CD14-positive monocyte (primary cell): ENCODE measurements at regions not wholly inside any gene's neighbourhood (a gene's known extent, or its start where the extent isn't known, plus 50 kb on each side); places are given as distances from the start of the nearest gene placed in this dataset.

Experiments
- DNase-seq, 3 donors: peaks; one replicate each; pipeline ENCODE4 v3.0.0-alpha.2; 2011 to 2022
- H2AFZ ChIP-seq: 2 replicates; pipeline ENCODE4 v1.6.0; 2012; ENCODE audit warnings: mild to moderate bottlenecking, low read depth, low read length, inconsistent platforms; ENCODE audit not compliant: insufficient read depth, poor library complexity, severe bottlenecking
- H3K27ac ChIP-seq, 2 donors: 1 replicate in 1 of 2; 2 replicates in 1 of 2; pipeline ENCODE4 v1.5.1; 2012 to 2013; ENCODE audit warnings: low read length in 2 of 2, control low read depth in 1 of 2, inconsistent platforms in 1 of 2, low read depth in 1 of 2, mild to moderate bottlenecking in 1 of 2
- H3K27me3 ChIP-seq, 2 donors: one replicate each; pipeline versions ENCODE4 v1.6.0 to v1.6.1; 2011 to 2013; ENCODE audit warnings: low read length in 2 of 2; ENCODE audit not compliant: control insufficient read depth in 2 of 2, insufficient read depth in 2 of 2
- H3K36me3 ChIP-seq, 2 donors: replicated peaks in 1 of 2; 1 replicate in 1 of 2; 2 replicates in 1 of 2; pipeline versions ENCODE4 v1.5.1 to v1.6.1; 2012 to 2013; ENCODE audit warnings: low read length in 2 of 2, control low read depth in 1 of 2, inconsistent platforms in 1 of 2, mild to moderate bottlenecking in 1 of 2; ENCODE audit not compliant: insufficient read depth in 2 of 2, control insufficient read depth in 1 of 2
- H3K4me1 ChIP-seq, 2 donors: 1 replicate in 1 of 2; 2 replicates in 1 of 2; pipeline versions ENCODE4 v1.5.1 to v1.6.1; 2012 to 2013; ENCODE audit warnings: low read length in 2 of 2, control low read depth in 1 of 2, inconsistent platforms in 1 of 2, mild to moderate bottlenecking in 1 of 2, moderate library complexity in 1 of 2; ENCODE audit not compliant: insufficient read depth in 2 of 2, control insufficient read depth in 1 of 2
- H3K4me2 ChIP-seq: replicated peaks from 2 replicates; pipeline ENCODE3; 2012; ENCODE audit warnings: low read length, moderate library complexity, mild to moderate bottlenecking; ENCODE audit not compliant: poor library complexity, severe bottlenecking; ENCODE audit errors: extremely low read depth
- H3K4me3 ChIP-seq, 3 experiments: fragments of 200-600 bp in 1 of 3; sonication (generic) in 1 of 3; replicated peaks in 1 of 3; 1 replicate in 2 of 3; 2 replicates in 1 of 3; pipeline ENCODE4 v1.5.1; 2011 to 2013; ENCODE audit warnings: low read length in 3 of 3, mild to moderate bottlenecking in 3 of 3, control low read depth in 2 of 3, low read depth in 2 of 3, inconsistent platforms in 1 of 3, moderate library complexity in 1 of 3
- H3K79me2 ChIP-seq: 2 replicates; pipeline ENCODE4 v1.6.0; 2012; ENCODE audit warnings: mild to moderate bottlenecking, control low read depth, inconsistent platforms, low read length, moderate library complexity; ENCODE audit not compliant: insufficient read depth
- H3K9ac ChIP-seq: 2 replicates; pipeline ENCODE4 v1.6.0; 2017; ENCODE audit warnings: low read length, mild to moderate bottlenecking; ENCODE audit not compliant: insufficient read depth, poor library complexity, severe bottlenecking
- H3K9me3 ChIP-seq, 2 donors: replicated peaks in 1 of 2; 1 replicate in 1 of 2; 2 replicates in 1 of 2; pipeline versions ENCODE4 v1.5.1 to v1.6.1; 2012 to 2013; ENCODE audit warnings: low read length in 2 of 2, control low read depth in 1 of 2; ENCODE audit not compliant: control insufficient read depth in 1 of 2, insufficient read depth in 1 of 2
- H4K20me1 ChIP-seq: 2 replicates; pipeline ENCODE4 v1.6.0; 2012; ENCODE audit warnings: mild to moderate bottlenecking, low read length, control low read depth, moderate library complexity; ENCODE audit not compliant: insufficient read depth
- H3K27ac Mint-ChIP-seq, 7 donors: one replicate each; pipeline ENCODE4 v1.8.0; 2020; ENCODE audit warnings: mild to moderate bottlenecking in 7 of 7, mixed read lengths in 7 of 7, moderate library complexity in 6 of 7, inconsistent platforms in 2 of 7
- H3K27me3 Mint-ChIP-seq, 3 donors: one replicate each; pipeline ENCODE4 v1.8.0; 2021 to 2022; ENCODE audit warnings: low read depth in 3 of 3, mild to moderate bottlenecking in 3 of 3, mixed read lengths in 3 of 3, moderate library complexity in 3 of 3, inconsistent platforms in 1 of 3
- H3K36me3 Mint-ChIP-seq, 2 donors: one replicate each; pipeline ENCODE4 v1.8.0; 2020; ENCODE audit warnings: mixed read lengths in 2 of 2, inconsistent platforms in 1 of 2, mild to moderate bottlenecking in 1 of 2
- H3K4me1 Mint-ChIP-seq: one replicate; pipeline ENCODE4 v1.8.0; 2020; ENCODE audit warnings: mild to moderate bottlenecking, mixed read lengths
- H3K4me3 Mint-ChIP-seq, 2 donors: one replicate each; pipeline ENCODE4 v1.8.0; 2020; ENCODE audit warnings: mild to moderate bottlenecking in 2 of 2, mixed read lengths in 2 of 2, moderate library complexity in 1 of 2
- H3K9me3 Mint-ChIP-seq, 7 donors: one replicate each; pipeline ENCODE4 v1.8.0; 2020 to 2022; ENCODE audit warnings: mixed read lengths in 7 of 7, mild to moderate bottlenecking in 6 of 7, moderate library complexity in 6 of 7, inconsistent platforms in 2 of 7
- WGBS: methylation state at CpG from one replicate; pipeline ENCODE4 v1.1.5; 2013; ENCODE audit warnings: missing lambda C conversion rate; ENCODE audit not compliant: insufficient coverage; 5-methylcytosine and 5-hydroxymethylcytosine counted together
- intact Hi-C, 2 donors: fragments of 100-400 bp; cut with micrococcal nuclease; formaldehyde crosslinking; loops; one replicate each; pipeline versions ENCODE4 v1.15.0 to v1.15.1; 2023
- TF ChIP-seq, protein P1 (sequence below): fragments of 200-600 bp; IDR thresholded peaks from one replicate; pipeline ENCODE4 v1.8.0; 2022; ENCODE audit warnings: antibody characterized with exemption, mild to moderate bottlenecking

DNA sequence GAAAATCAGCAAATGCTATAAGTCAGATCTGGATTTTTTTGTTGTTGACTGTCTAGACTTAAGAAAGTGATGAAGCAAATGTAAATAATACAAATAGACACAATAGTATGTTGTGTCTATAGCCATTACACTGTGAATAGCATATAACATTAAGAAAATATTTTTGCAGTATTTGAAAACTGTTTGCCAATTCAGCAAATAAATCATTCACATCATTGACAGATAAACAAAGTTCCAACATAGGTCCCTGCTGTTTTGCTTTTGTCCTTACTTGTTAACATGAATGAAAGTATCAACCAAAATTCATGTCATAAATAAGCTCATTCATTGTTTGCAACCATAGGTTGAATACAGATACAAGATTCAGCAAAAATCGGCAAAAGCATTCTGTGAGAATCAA, 200.5 kb downstream of the KIF20B start:
- DNase-seq, result no peak
- Mint-ChIP-seq H3K9me3 (peaks cover 0 to 8% (median under 1%) of the 10 kb centered on the region in 7 donors), H3K27ac (no peak overlapping the region), H3K27me3 (no peaks in the 10 kb centered on the region), H3K4me3 (no peak overlapping the region), H3K4me1 (peaks cover 10% of the 10 kb centered on the region), H3K36me3 (peaks cover 0 to 2% of the 10 kb centered on the region in 2 donors)
- peaks cover 0 to 6% of the 10 kb centered on the region in 2 donors for H3K9me3 ChIP-seq
- no peaks in the 10 kb centered on the region for H3K36me3 ChIP-seq
- H3K4me1 ChIP-seq, result no peaks in the 10 kb centered on the region
- no peak overlapping the region for H3K9ac ChIP-seq
- no peaks in the 10 kb centered on the region for H4K20me1 ChIP-seq
- TF ChIP-seq, protein P1, sequence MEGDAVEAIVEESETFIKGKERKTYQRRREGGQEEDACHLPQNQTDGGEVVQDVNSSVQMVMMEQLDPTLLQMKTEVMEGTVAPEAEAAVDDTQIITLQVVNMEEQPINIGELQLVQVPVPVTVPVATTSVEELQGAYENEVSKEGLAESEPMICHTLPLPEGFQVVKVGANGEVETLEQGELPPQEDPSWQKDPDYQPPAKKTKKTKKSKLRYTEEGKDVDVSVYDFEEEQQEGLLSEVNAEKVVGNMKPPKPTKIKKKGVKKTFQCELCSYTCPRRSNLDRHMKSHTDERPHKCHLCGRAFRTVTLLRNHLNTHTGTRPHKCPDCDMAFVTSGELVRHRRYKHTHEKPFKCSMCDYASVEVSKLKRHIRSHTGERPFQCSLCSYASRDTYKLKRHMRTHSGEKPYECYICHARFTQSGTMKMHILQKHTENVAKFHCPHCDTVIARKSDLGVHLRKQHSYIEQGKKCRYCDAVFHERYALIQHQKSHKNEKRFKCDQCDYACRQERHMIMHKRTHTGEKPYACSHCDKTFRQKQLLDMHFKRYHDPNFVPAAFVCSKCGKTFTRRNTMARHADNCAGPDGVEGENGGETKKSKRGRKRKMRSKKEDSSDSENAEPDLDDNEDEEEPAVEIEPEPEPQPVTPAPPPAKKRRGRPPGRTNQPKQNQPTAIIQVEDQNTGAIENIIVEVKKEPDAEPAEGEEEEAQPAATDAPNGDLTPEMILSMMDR, result no peak
- no CpG with 5 or more reads among the region's 1 CpG for WGBS
- no peaks in the 10 kb centered on the region for H3K79me2 ChIP-seq
- intact Hi-C loops, result no loop called here
- H3K4me2 ChIP-seq, result no peak overlapping the region
- H3K27ac ChIP-seq, result no peak overlapping the region
- no peaks in the 10 kb centered on the region for H3K27me3 ChIP-seq
- no peak overlapping the region for H3K4me3 ChIP-seq
- no peak overlapping the region for H2AFZ ChIP-seq

DNA sequence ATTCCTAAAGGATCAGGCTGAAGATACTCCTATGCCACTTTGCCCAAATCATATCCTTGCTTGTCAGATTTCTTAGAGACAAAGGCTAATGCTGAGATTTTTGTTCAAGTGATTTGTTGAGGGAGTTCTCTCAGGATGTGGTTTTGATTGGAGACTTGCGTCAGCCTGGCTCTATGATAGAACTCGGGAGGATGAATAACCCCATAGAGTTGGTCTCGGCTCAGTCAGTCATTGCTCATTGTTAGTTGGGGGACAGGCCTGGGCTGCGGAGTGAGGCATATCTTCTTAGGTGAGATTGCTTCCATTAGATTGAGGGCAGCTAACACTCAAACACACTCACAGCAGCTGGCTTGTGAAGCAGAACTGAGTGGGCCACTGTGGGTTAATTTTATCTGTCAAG, 203.4 kb downstream of the KIF20B start:
- Histone ChIP-seq H3K27me3 (no peaks in the 10 kb centered on the region), H2AFZ (no peak overlapping the region), H3K79me2 (no peaks in the 10 kb centered on the region), H3K9ac (no peak overlapping the region), H3K27ac (no peak overlapping the region), H3K4me1 (peaks cover 4 to 5% of the 10 kb centered on the region in 2 donors), H4K20me1 (no peaks in the 10 kb centered on the region), H3K36me3 (no peaks in the 10 kb centered on the region), H3K9me3 (no peaks in the 10 kb centered on the region), H3K4me2 (no peak overlapping the region), H3K4me3 (no peak overlapping the region)
- Mint-ChIP-seq H3K36me3 (peaks cover 0 to 2% of the 10 kb centered on the region in 2 donors), H3K27ac (no peak overlapping the region), H3K4me1 (peaks cover 14% of the 10 kb centered on the region), H3K27me3 (no peaks in the 10 kb centered on the region), H3K4me3 (no peak overlapping the region), H3K9me3 (peaks cover 0 to 3% (median 0%) of the 10 kb centered on the region in 7 donors)
- TF ChIP-seq, protein P1, result no peak
- DNase-seq, result no peak
- WGBS, result 17% methylated on average over 3 of the region's 4 CpGs
- intact Hi-C loops, result no loop called here
